Astrocyte (in vitro differentiated cells and primary cell): ENCODE measurements at regions not wholly inside any gene's neighbourhood (a gene's known extent, or its start where the extent isn't known, plus 50 kb on each side); places are given as distances from the start of the nearest gene placed in this dataset.

Experiments
- DNase-seq: peaks from one replicate; pipeline ENCODE4 v3.0.0-alpha.2; 2010; ENCODE audit warnings: low read depth
- FAIRE-seq: peaks from 2 replicates; lab custom pipeline; 2011; peaks lifted over from hg19 to GRCh38; lab: Jason Lieb, UNC
- H2AFZ ChIP-seq: 2 replicates; pipeline ENCODE4 v1.6.0; 2012; ENCODE audit warnings: low read depth, low read length, inconsistent platforms
- H3K27ac ChIP-seq: 2 replicates; pipeline ENCODE4 v1.5.1; 2011; ENCODE audit warnings: low read depth, low read length, inconsistent platforms
- H3K27me3 ChIP-seq: 2 replicates; pipeline ENCODE4 v1.6.0; 2011; ENCODE audit warnings: low read length, inconsistent platforms; ENCODE audit not compliant: insufficient read depth
- H3K36me3 ChIP-seq: 2 replicates; pipeline ENCODE4 v1.5.1; 2011; ENCODE audit warnings: low read length, inconsistent platforms; ENCODE audit not compliant: insufficient read depth
- H3K4me1 ChIP-seq: 2 replicates; pipeline ENCODE4 v1.5.1; 2011; ENCODE audit warnings: low read length, inconsistent platforms; ENCODE audit not compliant: insufficient read depth
- H3K4me2 ChIP-seq: 2 replicates; pipeline ENCODE4 v1.6.0; 2012; ENCODE audit warnings: low read length, inconsistent platforms
- H3K4me3 ChIP-seq: 2 replicates; pipeline ENCODE4 v1.5.1; 2011; ENCODE audit warnings: low read depth, mild to moderate bottlenecking, low read length, inconsistent platforms; ENCODE audit not compliant: insufficient read depth
- H3K79me2 ChIP-seq: 2 replicates; pipeline ENCODE4 v1.6.0; 2012; ENCODE audit warnings: mild to moderate bottlenecking, low read length, inconsistent platforms; ENCODE audit not compliant: insufficient read depth
- H3K9ac ChIP-seq: 2 replicates; pipeline ENCODE4 v1.6.0; 2012; ENCODE audit warnings: mild to moderate bottlenecking, low read length, inconsistent platforms
- H3K9me3 ChIP-seq: 2 replicates; pipeline ENCODE4 v1.5.1; 2012; ENCODE audit warnings: low read depth, mild to moderate bottlenecking, low read length, inconsistent platforms; ENCODE audit not compliant: insufficient read depth
- H4K20me1 ChIP-seq: 2 replicates; pipeline ENCODE4 v1.6.0; 2012; ENCODE audit warnings: low read length, inconsistent platforms; ENCODE audit not compliant: insufficient read depth
- H3K27ac Mint-ChIP-seq: one replicate; pipeline ENCODE4 v1.8.0; 2021; ENCODE audit warnings: mild to moderate bottlenecking, mixed read lengths; ENCODE audit not compliant: unreplicated experiment
- H3K27me3 Mint-ChIP-seq: one replicate; pipeline ENCODE4 v1.8.0; 2021; ENCODE audit warnings: low read depth, mixed read lengths; ENCODE audit not compliant: unreplicated experiment
- H3K36me3 Mint-ChIP-seq: one replicate; pipeline ENCODE4 v1.8.0; 2021; ENCODE audit warnings: low read depth, mixed read lengths; ENCODE audit not compliant: unreplicated experiment
- H3K4me1 Mint-ChIP-seq: one replicate; pipeline ENCODE4 v1.8.0; 2021; ENCODE audit warnings: low read depth, mixed read lengths; ENCODE audit not compliant: unreplicated experiment
- H3K4me3 Mint-ChIP-seq: one replicate; pipeline ENCODE4 v1.8.0; 2021; ENCODE audit warnings: mild to moderate bottlenecking, moderate library complexity, mixed read lengths; ENCODE audit not compliant: unreplicated experiment
- H3K9me3 Mint-ChIP-seq: one replicate; pipeline ENCODE4 v1.8.0; 2021; ENCODE audit warnings: mild to moderate bottlenecking, mixed read lengths; ENCODE audit not compliant: unreplicated experiment
- EZH2 ChIP-seq: IDR thresholded peaks from 2 replicates; pipeline ENCODE4 v1.6.1; 2012; ENCODE audit warnings: mild to moderate bottlenecking, low read length, inconsistent platforms; ENCODE audit not compliant: insufficient read depth
- TF ChIP-seq, protein P1 (sequence below): IDR thresholded peaks from 2 replicates; pipeline ENCODE4 v1.5.1; 2011; ENCODE audit warnings: low read depth, mild to moderate bottlenecking, inconsistent platforms, low read length, moderate library complexity; ENCODE audit not compliant: insufficient read depth

DNA sequence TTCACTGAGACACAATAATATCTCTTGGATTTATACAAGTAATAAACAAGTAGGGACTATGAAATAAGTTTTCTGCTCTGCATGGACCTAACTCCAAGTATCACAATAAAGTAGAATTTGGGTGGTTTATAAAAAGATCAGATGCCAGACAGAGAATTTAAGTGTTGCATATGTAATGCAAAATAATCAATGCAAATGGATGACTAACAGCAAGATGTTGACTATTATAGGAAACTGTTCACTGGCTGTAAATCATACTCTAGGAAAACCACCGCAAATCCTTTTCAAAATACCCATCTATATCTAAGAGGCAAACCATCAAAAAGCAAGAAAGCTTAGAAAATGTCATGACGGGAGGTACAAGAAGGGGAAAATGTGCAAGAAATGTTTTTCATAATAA lies 539.8 kb upstream of the FAM174A start:
- Mint-ChIP-seq H3K9me3 (no peaks in the 10 kb centered on the region), H3K4me3 (no peak overlapping the region), H3K4me1 (no peaks in the 10 kb centered on the region), H3K27me3 (no peaks in the 10 kb centered on the region), H3K36me3 (no peaks in the 10 kb centered on the region), H3K27ac (no peak overlapping the region)
- DNase-seq, result no peak
- no peak overlapping the region for H2AFZ ChIP-seq
- no peak overlapping the region for H3K27ac ChIP-seq
- no peak overlapping the region for H3K9ac ChIP-seq
- no peaks in the 10 kb centered on the region for H4K20me1 ChIP-seq
- H3K4me1 ChIP-seq, result no peaks in the 10 kb centered on the region
- peaks cover 3% of the 10 kb centered on the region for H3K9me3 ChIP-seq
- no peak overlapping the region for H3K4me3 ChIP-seq
- no peak overlapping the region for H3K4me2 ChIP-seq
- TF ChIP-seq, protein P1, sequence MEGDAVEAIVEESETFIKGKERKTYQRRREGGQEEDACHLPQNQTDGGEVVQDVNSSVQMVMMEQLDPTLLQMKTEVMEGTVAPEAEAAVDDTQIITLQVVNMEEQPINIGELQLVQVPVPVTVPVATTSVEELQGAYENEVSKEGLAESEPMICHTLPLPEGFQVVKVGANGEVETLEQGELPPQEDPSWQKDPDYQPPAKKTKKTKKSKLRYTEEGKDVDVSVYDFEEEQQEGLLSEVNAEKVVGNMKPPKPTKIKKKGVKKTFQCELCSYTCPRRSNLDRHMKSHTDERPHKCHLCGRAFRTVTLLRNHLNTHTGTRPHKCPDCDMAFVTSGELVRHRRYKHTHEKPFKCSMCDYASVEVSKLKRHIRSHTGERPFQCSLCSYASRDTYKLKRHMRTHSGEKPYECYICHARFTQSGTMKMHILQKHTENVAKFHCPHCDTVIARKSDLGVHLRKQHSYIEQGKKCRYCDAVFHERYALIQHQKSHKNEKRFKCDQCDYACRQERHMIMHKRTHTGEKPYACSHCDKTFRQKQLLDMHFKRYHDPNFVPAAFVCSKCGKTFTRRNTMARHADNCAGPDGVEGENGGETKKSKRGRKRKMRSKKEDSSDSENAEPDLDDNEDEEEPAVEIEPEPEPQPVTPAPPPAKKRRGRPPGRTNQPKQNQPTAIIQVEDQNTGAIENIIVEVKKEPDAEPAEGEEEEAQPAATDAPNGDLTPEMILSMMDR, result no peak
- no peak for TF ChIP-seq EZH2
- no peaks in the 10 kb centered on the region for H3K36me3 ChIP-seq
- FAIRE-seq, result no peak
- H3K27me3 ChIP-seq, result no peaks in the 10 kb centered on the region
- H3K79me2 ChIP-seq, result no peaks in the 10 kb centered on the region

DNA sequence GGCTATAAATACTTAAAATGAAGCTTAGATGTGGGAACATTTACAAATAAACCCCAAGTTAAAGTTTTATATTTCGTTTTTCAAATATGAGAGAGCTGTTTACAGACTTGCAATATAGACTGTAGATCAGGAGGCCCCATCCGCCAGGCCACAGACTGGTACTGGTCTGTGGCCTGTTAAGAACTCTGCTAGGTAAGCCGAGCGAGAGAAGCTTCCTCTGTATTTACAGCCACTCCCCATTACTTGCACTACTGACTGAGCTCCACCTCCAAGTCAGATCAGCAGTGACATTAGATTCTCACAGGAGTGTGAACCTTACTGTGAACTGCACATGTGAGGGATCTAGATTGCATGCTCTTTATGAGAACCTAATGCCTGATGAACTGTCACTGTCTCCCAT lies 561.4 kb upstream of the FAM174A start:
- no peak overlapping the region for H3K4me3 ChIP-seq
- no peaks in the 10 kb centered on the region for H3K9me3 ChIP-seq
- Mint-ChIP-seq H3K4me3 (no peak overlapping the region), H3K27ac (no peak overlapping the region), H3K27me3 (no peaks in the 10 kb centered on the region), H3K9me3 (no peaks in the 10 kb centered on the region), H3K4me1 (peaks cover 2% of the 10 kb centered on the region), H3K36me3 (no peaks in the 10 kb centered on the region)
- no peak overlapping the region for H3K9ac ChIP-seq
- H3K36me3 ChIP-seq, result no peaks in the 10 kb centered on the region
- TF ChIP-seq, protein P1, result no peak
- no peak for DNase-seq
- H3K27me3 ChIP-seq, result no peaks in the 10 kb centered on the region
- no peaks in the 10 kb centered on the region for H3K79me2 ChIP-seq
- no peak overlapping the region for H3K27ac ChIP-seq
- no peak for FAIRE-seq
- no peaks in the 10 kb centered on the region for H3K4me1 ChIP-seq
- no peak overlapping the region for H3K4me2 ChIP-seq
- no peak overlapping the region for H2AFZ ChIP-seq
- H4K20me1 ChIP-seq, result no peaks in the 10 kb centered on the region

- Mint-ChIP-seq H3K36me3 (no peaks in the 10 kb centered on the region), H3K27me3 (no peaks in the 10 kb centered on the region), H3K27ac (no peak overlapping the region), H3K9me3 (peaks cover 3% of the 10 kb centered on the region), H3K4me3 (no peak overlapping the region), H3K4me1 (no peaks in the 10 kb centered on the region)
- Histone ChIP-seq H3K4me3 (no peak overlapping the region), H2AFZ (no peak overlapping the region), H3K79me2 (no peaks in the 10 kb centered on the region), H3K4me1 (no peaks in the 10 kb centered on the region), H3K9me3 (no peaks in the 10 kb centered on the region), H3K27ac (no peak overlapping the region), H3K36me3 (no peaks in the 10 kb centered on the region), H3K4me2 (no peak overlapping the region), H3K27me3 (no peaks in the 10 kb centered on the region), H3K9ac (no peak overlapping the region), H4K20me1 (no peaks in the 10 kb centered on the region)
- FAIRE-seq (no peak), DNase-seq (no peak)
- TF ChIP-seq, protein P1, result no peak
- no peak for TF ChIP-seq EZH2
These were observed 579.2 kb upstream of the FAM174A start for GRCh38 chr5:99955962-99956361.
